B cell (primary cell): ENCODE measurements at regions not wholly inside any gene's neighbourhood (a gene's known extent, or its start where the extent isn't known, plus 50 kb on each side); places are given as distances from the start of the nearest gene placed in this dataset.

ENCODE experiments used
- ATAC-seq: fragments of 200-7000 bp; cut with Tn5 transposase; one replicate; pipeline ENCODE4 v1.10.0; 2021; ENCODE audit warnings: low read depth, mild to moderate bottlenecking, moderate number of reproducible peaks, moderate library complexity
- CTCF ChIA-PET: fragments of 350-600 bp; sonication (Branson Sonifier 250); formaldehyde crosslinking; loops from one replicate; lab custom pipeline; 2021; ENCODE audit warnings: antibody characterized with exemption, inconsistent platforms; lab: Charles Lee
- POLR2A ChIA-PET: fragments of 350-600 bp; sonication (Branson Sonifier 250); formaldehyde crosslinking; loops from one replicate; lab custom pipeline; 2021; ENCODE audit warnings: antibody characterized with exemption; lab: Charles Lee
- DNase-seq: peaks from one replicate; pipeline ENCODE4 v3.0.0; 2013
- H2AFZ ChIP-seq: 2 replicates; pipeline ENCODE4 v1.6.1; 2012; ENCODE audit warnings: mild to moderate bottlenecking, low read depth, low read length; ENCODE audit not compliant: insufficient read depth, poor library complexity, severe bottlenecking
- H3K27ac ChIP-seq, 2 donors: 1 replicate in 1 of 2; 2 replicates in 1 of 2; pipeline ENCODE4 v1.5.1; 2012 to 2013; ENCODE audit warnings: low read length in 2 of 2, mild to moderate bottlenecking in 2 of 2, moderate library complexity in 1 of 2
- H3K27me3 ChIP-seq, 4 experiments: fragments of 200-600 bp in 1 of 4; sonication (generic) in 1 of 4; replicated peaks in 1 of 4; 1 replicate in 2 of 4; 2 replicates in 2 of 4; pipeline versions ENCODE4 v1.6.1 to v1.7.0; 2013 to 2016; ENCODE audit warnings: low read length in 3 of 4, mild to moderate bottlenecking in 2 of 4, mixed read lengths in 1 of 4, moderate library complexity in 1 of 4; ENCODE audit not compliant: insufficient read depth in 4 of 4, control insufficient read depth in 3 of 4; ENCODE audit errors: control extremely low read depth in 1 of 4
- H3K36me3 ChIP-seq, 2 experiments: replicated peaks in 1 of 2; 1 replicate in 1 of 2; 2 replicates in 1 of 2; pipeline versions ENCODE4 v1.6.1 to v1.7.1; 2013; ENCODE audit warnings: low read length in 1 of 2; ENCODE audit not compliant: insufficient read depth in 2 of 2, control insufficient read depth in 1 of 2; ENCODE audit errors: control extremely low read depth in 1 of 2, extremely low read depth in 1 of 2
- H3K4me1 ChIP-seq, 2 donors: fragments of 200-600 bp in 1 of 2; sonication (generic) in 1 of 2; 1 replicate in 1 of 2; 2 replicates in 1 of 2; pipeline versions ENCODE4 v1.5.1 to v1.6.1; 2013 to 2017; ENCODE audit warnings: low read length in 2 of 2; ENCODE audit not compliant: control insufficient read depth in 2 of 2, insufficient read depth in 2 of 2
- H3K4me2 ChIP-seq: replicated peaks from 2 replicates; pipeline ENCODE3; 2012; ENCODE audit warnings: mild to moderate bottlenecking, low read depth, low read length; ENCODE audit not compliant: poor library complexity, severe bottlenecking
- H3K4me3 ChIP-seq, 5 experiments: fragments of 200-600 bp in 1 of 5; sonication (generic) in 1 of 5; 1 replicate in 3 of 5; 2 replicates in 2 of 5; pipeline versions ENCODE4 v1.5.1 to v1.7.0; 2011 to 2016; ENCODE audit warnings: low read length in 4 of 5, mild to moderate bottlenecking in 4 of 5, low read depth in 2 of 5, control low read depth in 1 of 5, moderate library complexity in 1 of 5; ENCODE audit not compliant: insufficient read depth in 1 of 5; ENCODE audit errors: control extremely low read depth in 1 of 5, extremely low read depth in 1 of 5
- H3K79me2 ChIP-seq: fragments of 200-600 bp; sonication (generic); one replicate; pipeline ENCODE4 v1.6.0; 2016; ENCODE audit warnings: low read length; ENCODE audit not compliant: control insufficient read depth, insufficient read depth
- H3K9ac ChIP-seq: fragments of 200-600 bp; sonication (generic); 2 replicates; pipeline ENCODE4 v1.6.1; 2017; ENCODE audit warnings: mild to moderate bottlenecking, low read length, moderate library complexity
- H3K9me3 ChIP-seq, 3 donors: one replicate each; pipeline versions ENCODE4 v1.6.1 to v1.7.1; 2013; ENCODE audit warnings: low read length in 2 of 3; ENCODE audit not compliant: control insufficient read depth in 2 of 3, insufficient read depth in 1 of 3; ENCODE audit errors: control extremely low read depth in 1 of 3
- H4K20me1 ChIP-seq: 2 replicates; pipeline ENCODE4 v1.6.0; 2012; ENCODE audit warnings: mild to moderate bottlenecking, low read length; ENCODE audit not compliant: insufficient read depth, control insufficient read depth, poor library complexity, severe bottlenecking
- H3K27ac Mint-ChIP-seq: one replicate; pipeline ENCODE4 v1.8.0; 2021; ENCODE audit warnings: mixed read lengths
- H3K27me3 Mint-ChIP-seq: one replicate; pipeline ENCODE4 v1.8.0; 2021; ENCODE audit warnings: mixed read lengths
- H3K4me1 Mint-ChIP-seq: one replicate; pipeline ENCODE4 v1.8.0; 2021; ENCODE audit warnings: mixed read lengths
- H3K4me3 Mint-ChIP-seq: one replicate; pipeline ENCODE4 v1.8.0; 2021; ENCODE audit warnings: mixed read lengths
- H3K9me3 Mint-ChIP-seq: one replicate; pipeline ENCODE4 v1.8.0; 2022; ENCODE audit warnings: mixed read lengths; ENCODE audit not compliant: insufficient read depth
- CTCF ChIP-seq: fragments of 200-600 bp; IDR thresholded peaks from one replicate; pipeline ENCODE4 v1.8.0; 2022; ENCODE audit warnings: antibody characterized with exemption, mild to moderate bottlenecking
- EZH2 ChIP-seq: IDR thresholded peaks from 2 replicates; pipeline ENCODE4 v1.6.1; 2012; ENCODE audit warnings: borderline replicate concordance, low read depth, mild to moderate bottlenecking, moderate library complexity, low read length; ENCODE audit not compliant: insufficient read depth, poor library complexity, severe bottlenecking
- WGBS: methylation state at CpG from one replicate; pipeline ENCODE4 v1.1.5; 2013; ENCODE audit warnings: missing lambda C conversion rate; ENCODE audit not compliant: insufficient coverage; 5-methylcytosine and 5-hydroxymethylcytosine counted together
- intact Hi-C: fragments of 100-400 bp; cut with micrococcal nuclease; formaldehyde crosslinking; loops from one replicate; pipeline ENCODE4 v1.10.0; 2022

GRCh38 chr12:89067421-89068187 is 284.7 kb downstream of the DUSP6 start:
- H4K20me1 ChIP-seq, result no peaks in the 10 kb centered on the region

More at GRCh38 chr12:89067421-89068187, 284.7 kb downstream of the DUSP6 start:
- no peaks in the 10 kb centered on the region for H3K9me3 Mint-ChIP-seq
- Histone ChIP-seq H3K4me3 (no peak overlapping the region), H3K9me3 (no peaks in the 10 kb centered on the region), H3K27me3 (no peaks in the 10 kb centered on the region), H3K4me1 (no peaks in the 10 kb centered on the region), H3K79me2 (no peaks in the 10 kb centered on the region), H3K4me2 (no peak overlapping the region), H3K36me3 (no peaks in the 10 kb centered on the region), H2AFZ (no peak overlapping the region), H3K27ac (no peak overlapping the region), H3K9ac (no peak overlapping the region)
- H3K4me3 Mint-ChIP-seq, result no peak overlapping the region
- DNase-seq (no peak), ATAC-seq (no peak)
- ChIA-PET CTCF (no interaction called here), POLR2A (no interaction called here)
- no peak overlapping the region for H3K27ac Mint-ChIP-seq
- TF ChIP-seq EZH2 (no peak), CTCF (no peak)
- intact Hi-C loops, result no loop called here
- H3K27me3 Mint-ChIP-seq, result peaks cover 5% of the 10 kb centered on the region
- no CpG with 5 or more reads among the region's 2 CpGs for WGBS
- no peaks in the 10 kb centered on the region for H3K4me1 Mint-ChIP-seq
